Psoas muscle (tissue), 7 donors: ENCODE measurements at regions not wholly inside any gene's neighbourhood (a gene's known extent, or its start where the extent isn't known, plus 50 kb on each side); places are given as distances from the start of the nearest gene placed in this dataset.

Experiments used
- ATAC-seq, 4 donors: fragments of 200-7000 bp; cut with Tn5 transposase; one replicate each; pipeline ENCODE4 v1.9.1; 2020; ENCODE audit warnings: moderate library complexity in 3 of 4, mild to moderate bottlenecking in 2 of 4
- DNase-seq, 2 donors: peaks; one replicate each; pipeline ENCODE4 v3.0.0-alpha.2; 2020
- H3K27ac ChIP-seq: fragments of 200-600 bp; one replicate; pipeline ENCODE4 v1.8.0; 2022
- H3K27me3 ChIP-seq, 3 donors: fragments of 200-600 bp in 1 of 3; one replicate each; pipeline versions ENCODE4 v1.6.1 to v1.8.0; 2013 to 2022; ENCODE audit warnings: low read length in 2 of 3, mild to moderate bottlenecking in 2 of 3, moderate library complexity in 1 of 3; ENCODE audit not compliant: insufficient read depth in 3 of 3
- H3K36me3 ChIP-seq, 2 donors: fragments of 200-600 bp in 1 of 2; one replicate each; pipeline versions ENCODE4 v1.6.1 to v1.8.0; 2013 to 2022; ENCODE audit warnings: low read depth in 1 of 2, mild to moderate bottlenecking in 1 of 2, moderate library complexity in 1 of 2; ENCODE audit not compliant: insufficient read depth in 1 of 2
- H3K4me1 ChIP-seq: fragments of 200-600 bp; one replicate; pipeline ENCODE4 v1.8.0; 2022
- H3K4me3 ChIP-seq: fragments of 200-600 bp; one replicate; pipeline ENCODE4 v1.8.0; 2022; ENCODE audit warnings: mild to moderate bottlenecking
- H3K9me3 ChIP-seq: fragments of 200-600 bp; one replicate; pipeline ENCODE4 v1.8.0; 2022
- CTCF ChIP-seq: fragments of 200-600 bp; IDR thresholded peaks from one replicate; pipeline ENCODE4 v1.8.0; 2022; ENCODE audit warnings: antibody characterized with exemption
- WGBS, 3 donors: extraction: QIAGEN DNeasy Blood & Tissue Kit; methylation state at CpG; one replicate each; pipeline versions ENCODE4 v1.1.6 to v1.1.7; 2013; 5-methylcytosine and 5-hydroxymethylcytosine counted together
- intact Hi-C, 2 donors: fragments of 100-400 bp; cut with DNase I; formaldehyde crosslinking; loops; one replicate each; pipeline versions ENCODE4 v1.11.0 to v1.14.2; 2022
- donor health status: healthy with polysubstance abuse.
- donor health status: DM: no; HTN: no; CAD: no; lungs with moderate emphysema.
- donor health status: Bipolar disorder and iron deficiency.
- donor health status: healthy.
- donor health status: DM: yes; HTN: yes; CAD: no.
- donor health status: DM: no; HTN: no; CAD: no.
- donor health status: DM: yes; HTN: yes; CAD: no.

- Histone ChIP-seq H3K4me1 (no peaks in the 10 kb centered on the region), H3K9me3 (no peaks in the 10 kb centered on the region), H3K27ac (no peak overlapping the region), H3K4me3 (no peak overlapping the region), H3K36me3 (peaks cover 0 to 5% of the 10 kb centered on the region in 2 donors), H3K27me3 (no peaks in the 10 kb centered on the region)
- no peak for TF ChIP-seq CTCF
- intact Hi-C loops = no loop called here
- ATAC-seq (no peak), DNase-seq (no peak)
- WGBS, 3 donors = 33 to 77% (median 35%) methylated on average over 2 of the region's 2 CpGs
Observed at GRCh38 chr3:124393340-124393739, 336.9 kb upstream of the UMPS start.

GRCh38 chr3:124395162-124395561 is 335.1 kb upstream of the UMPS start:
- intact Hi-C loops = no loop called here
- Histone ChIP-seq H3K27me3 (no peaks in the 10 kb centered on the region), H3K36me3 (peaks cover 0 to 5% of the 10 kb centered on the region in 2 donors), H3K4me3 (no peak overlapping the region), H3K4me1 (no peaks in the 10 kb centered on the region), H3K27ac (no peak overlapping the region), H3K9me3 (no peaks in the 10 kb centered on the region)
- no peak for DNase-seq
- no peak for TF ChIP-seq CTCF
- WGBS, 3 donors = 90 to 92% (median 90%) methylated on average over 8 of the region's 8 CpGs
- ATAC-seq = no peak

- ATAC-seq (no peak), DNase-seq (no peak)
- Histone ChIP-seq H3K9me3 (no peaks in the 10 kb centered on the region), H3K36me3 (peaks cover 0 to 5% of the 10 kb centered on the region in 2 donors), H3K27me3 (no peaks in the 10 kb centered on the region), H3K4me1 (no peaks in the 10 kb centered on the region), H3K4me3 (no peak overlapping the region), H3K27ac (no peak overlapping the region)
- TF ChIP-seq CTCF = no peak
- 34 to 44% (median 36%) methylated on average over 1 of the region's 1 CpG for WGBS, 3 donors
- intact Hi-C loops = no loop called here
Observed at GRCh38 chr3:124395584-124396338, 334.5 kb upstream of the UMPS start.

- TF ChIP-seq CTCF = no peak
- H3K4me3 ChIP-seq = no peak overlapping the region
- 62 to 74% (median 65%) methylated on average over 5 of the region's 5 CpGs for WGBS, 3 donors
- H3K27me3 ChIP-seq = no peaks in the 10 kb centered on the region
- intact Hi-C loops = no loop called here
- H3K9me3 ChIP-seq = no peaks in the 10 kb centered on the region
- H3K36me3 ChIP-seq = peaks cover 0 to 5% of the 10 kb centered on the region in 2 donors
- H3K4me1 ChIP-seq = no peaks in the 10 kb centered on the region
- ATAC-seq (no peak), DNase-seq (no peak)
- no peak overlapping the region for H3K27ac ChIP-seq
Observed at GRCh38 chr3:124396339-124396950, 333.8 kb upstream of the UMPS start.
